NCI-H446 treated with DMSO at 0.1 percent for 48 hours (cell line): ENCODE measurements at regions not wholly inside any gene's neighbourhood (a gene's known extent, or its start where the extent isn't known, plus 50 kb on each side); places are given as distances from the start of the nearest gene placed in this dataset.
A peak's percentile ranks its signal among the peaks of the same experiment; 100 is the strongest.
"Not testable (repeated sequence)": the region's sequence is repeated elsewhere in the genome, so short reads cannot be mapped to it uniquely, and the experiment has no call there.

ENCODE experiments used
- DNase-seq: peaks from one replicate; lab custom pipeline; 2025; lab: John Stamatoyannopoulos, UW

GRCh38 chr14:41289025-41289424, 317.7 kb upstream of the LRFN5 start:
- DNase-seq = no peak

DNA sequence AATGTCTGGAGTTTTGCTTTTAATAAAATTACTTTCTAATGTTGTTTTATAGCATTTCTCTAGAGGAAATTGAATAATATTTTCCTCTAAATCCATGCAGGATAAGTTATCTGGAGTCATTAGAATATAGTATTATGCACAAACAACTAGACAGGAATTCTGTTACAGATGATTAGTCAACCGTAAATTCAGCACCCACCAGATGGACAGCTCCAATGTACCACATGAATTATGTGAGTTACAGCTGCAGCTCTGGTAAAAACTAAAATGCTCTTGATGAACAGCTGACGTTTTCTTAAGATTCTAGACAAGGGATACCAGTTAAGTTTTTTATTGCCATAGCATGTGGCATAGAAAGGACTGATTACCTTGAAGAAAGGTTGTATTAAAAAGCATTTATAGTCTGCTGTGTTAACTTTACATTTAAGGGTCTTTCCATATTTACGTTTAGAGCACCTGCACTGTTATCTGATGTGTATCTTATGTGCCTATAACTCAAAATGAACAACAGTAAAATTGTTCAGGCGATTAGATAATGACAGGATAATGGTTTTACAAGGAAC, 321.4 kb upstream of the LRFN5 start:
- DNase-seq = peak; percentile 71

DNA sequence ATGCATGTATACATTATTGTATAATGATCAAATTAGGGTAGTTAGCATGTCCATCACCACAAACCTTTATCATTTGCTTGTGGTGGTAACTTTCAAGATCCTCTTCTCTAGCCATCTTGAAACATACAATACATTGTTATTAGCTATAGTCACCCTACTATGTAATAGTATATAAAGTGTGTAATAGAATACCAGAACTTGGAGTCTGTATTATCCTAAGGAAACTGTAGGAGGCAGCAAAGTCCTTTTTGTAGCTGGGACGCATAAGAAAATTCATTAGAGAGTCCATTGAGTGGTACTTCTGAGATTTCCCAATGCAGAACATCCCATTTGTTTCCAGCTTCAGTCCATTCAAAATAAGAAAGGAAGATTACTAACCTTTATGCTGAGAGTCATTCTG, 325.9 kb upstream of the LRFN5 start:
- peak; percentile 23 for DNase-seq

DNA sequence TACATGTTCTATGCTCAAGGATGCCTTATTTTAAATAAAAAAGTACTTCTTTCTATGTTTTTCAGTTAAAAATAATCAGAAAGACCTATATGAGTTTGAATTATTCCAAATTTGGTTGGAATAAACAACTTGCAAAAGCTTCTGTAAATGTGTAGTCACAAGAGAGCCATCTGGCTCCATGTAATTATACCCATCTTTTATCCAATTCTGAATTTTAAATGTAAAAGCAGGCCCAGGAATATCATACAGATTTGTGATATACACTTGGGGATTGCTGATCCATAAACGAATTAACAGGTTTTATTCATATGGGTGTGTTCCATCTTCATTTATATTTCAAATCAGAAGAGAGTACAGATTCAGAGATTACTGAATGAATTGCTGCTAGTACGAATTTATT, 329.2 kb upstream of the LRFN5 start:
- no peak for DNase-seq

DNA sequence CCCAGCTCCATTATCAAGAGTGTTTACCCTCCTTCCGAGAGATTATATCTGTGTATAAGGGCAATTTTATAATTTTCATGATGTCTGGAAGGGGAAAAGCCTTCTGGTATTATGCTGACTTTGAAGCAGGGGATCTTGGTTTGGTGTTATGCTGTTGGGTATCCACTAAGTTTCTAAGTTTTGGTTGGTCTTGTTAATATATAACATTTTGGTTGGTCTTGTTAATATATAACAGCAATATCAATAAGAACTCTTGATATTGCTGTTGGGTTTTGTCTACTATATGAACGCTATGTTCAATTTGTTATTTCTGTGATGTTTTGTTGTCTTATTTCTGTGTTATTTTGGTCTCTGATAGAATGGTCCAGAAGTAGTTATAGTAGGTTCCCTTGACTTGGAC, 349.2 kb upstream of the LRFN5 start:
- DNase-seq = no peak

GRCh38 chr14:41235466-41235865, 371.2 kb upstream of the LRFN5 start:
- DNase-seq = peak; percentile 94

DNA sequence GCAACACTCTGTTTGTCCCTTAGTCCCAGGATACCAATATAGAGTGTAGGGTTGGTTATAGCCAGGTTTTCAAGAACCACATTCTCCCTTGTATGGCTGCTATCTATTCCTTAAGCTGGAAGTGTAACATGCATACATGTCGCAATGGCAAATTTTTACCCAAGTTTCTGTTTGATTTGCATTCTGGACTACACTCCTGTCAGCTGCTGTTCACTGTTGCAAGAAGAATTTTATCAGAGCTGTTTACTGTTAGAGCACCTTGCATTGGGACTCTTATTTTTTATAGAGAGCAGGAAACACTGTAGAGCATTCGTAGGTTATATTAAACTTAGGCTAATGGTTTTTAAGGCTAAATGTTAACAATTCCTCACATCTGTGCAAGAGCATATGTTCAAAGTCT, 376.0 kb upstream of the LRFN5 start:
- no peak for DNase-seq

GRCh38 chr14:41229824-41230223, 376.9 kb upstream of the LRFN5 start:
- no peak for DNase-seq

DNA sequence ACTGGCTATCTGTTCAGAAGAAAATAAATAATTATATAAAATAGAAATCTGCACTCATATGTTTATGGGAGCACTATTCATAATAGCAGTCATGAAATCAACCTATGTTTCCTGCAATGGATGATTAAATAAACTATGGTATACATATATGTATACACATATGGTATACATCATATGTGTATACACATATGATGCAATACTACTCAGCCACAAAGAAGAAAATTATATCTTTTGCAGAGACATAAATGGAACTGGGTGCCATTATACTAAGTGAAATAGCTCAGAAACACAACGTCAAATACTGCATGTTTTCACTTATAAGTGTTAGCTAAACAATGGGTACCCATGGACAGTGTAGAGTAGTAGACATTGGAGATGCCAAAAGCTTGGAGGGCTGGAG, 381.2 kb upstream of the LRFN5 start:
- DNase-seq = no peak

GRCh38 chr14:41222581-41222980, 384.1 kb upstream of the LRFN5 start:
- DNase-seq = no peak

DNA sequence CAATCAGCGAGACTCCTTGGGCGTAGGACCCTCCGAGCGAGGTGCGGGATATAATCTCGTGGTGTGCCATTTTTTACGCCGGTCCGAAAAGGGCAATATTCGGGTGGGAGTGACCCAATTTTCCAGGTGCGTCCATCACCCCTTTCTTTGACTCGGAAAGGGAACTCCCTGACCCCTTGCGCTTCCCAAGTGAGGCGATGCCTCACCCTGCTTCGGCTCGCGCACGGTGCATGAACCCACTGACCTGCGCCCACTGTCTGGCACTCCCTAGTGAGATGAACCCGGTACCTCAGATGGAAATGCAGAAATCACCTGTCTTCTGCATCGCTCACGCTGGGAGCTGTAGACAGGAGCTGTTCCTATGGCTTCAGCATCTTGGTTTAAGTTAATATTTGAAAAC, 391.7 kb upstream of the LRFN5 start:
- not testable (repeated sequence) for DNase-seq

GRCh38 chr14:41201696-41202095, 405.0 kb upstream of the LRFN5 start:
- DNase-seq = no peak

DNA sequence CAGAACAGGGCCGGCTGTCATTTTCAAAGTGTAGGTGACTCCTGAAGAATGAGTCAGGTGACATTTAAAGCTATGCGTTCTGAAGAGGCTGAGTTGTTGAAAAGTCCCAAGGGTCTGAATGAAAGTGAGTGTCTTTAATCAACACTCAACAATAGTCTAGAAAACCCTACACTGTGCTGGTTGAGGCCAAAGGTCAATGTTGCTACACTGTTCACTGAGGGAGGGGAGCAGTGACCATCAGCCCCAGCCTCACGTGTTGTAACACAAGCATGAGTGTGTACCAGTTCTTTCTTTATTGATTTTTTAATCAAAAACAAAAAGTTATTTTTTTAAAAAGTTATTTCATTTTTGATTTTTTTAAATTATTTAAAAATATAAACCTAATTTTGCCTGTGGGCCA, 418.8 kb upstream of the LRFN5 start:
- no peak for DNase-seq

GRCh38 chr14:41171045-41171444, 435.6 kb upstream of the LRFN5 start:
- no peak for DNase-seq

DNA sequence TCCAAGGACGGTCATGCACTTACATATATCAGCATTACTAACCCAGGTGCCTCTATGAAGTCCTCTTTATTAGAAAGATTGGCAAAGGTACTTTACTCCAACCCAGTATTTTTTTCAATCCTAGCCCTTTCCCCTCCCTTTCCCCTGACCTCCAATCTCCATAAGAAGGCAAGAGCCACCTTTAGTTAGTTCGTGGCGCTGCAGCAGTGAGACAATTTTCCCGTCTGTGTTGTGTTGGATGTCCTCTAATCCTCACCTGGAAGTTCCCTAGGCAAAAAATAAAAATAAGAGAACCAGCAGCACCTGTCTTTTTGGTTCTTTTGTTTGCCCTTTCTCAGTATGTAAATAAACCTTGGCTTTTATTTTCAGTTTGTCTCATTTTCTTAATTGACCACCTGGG, 439.6 kb upstream of the LRFN5 start:
- no peak for DNase-seq

DNA sequence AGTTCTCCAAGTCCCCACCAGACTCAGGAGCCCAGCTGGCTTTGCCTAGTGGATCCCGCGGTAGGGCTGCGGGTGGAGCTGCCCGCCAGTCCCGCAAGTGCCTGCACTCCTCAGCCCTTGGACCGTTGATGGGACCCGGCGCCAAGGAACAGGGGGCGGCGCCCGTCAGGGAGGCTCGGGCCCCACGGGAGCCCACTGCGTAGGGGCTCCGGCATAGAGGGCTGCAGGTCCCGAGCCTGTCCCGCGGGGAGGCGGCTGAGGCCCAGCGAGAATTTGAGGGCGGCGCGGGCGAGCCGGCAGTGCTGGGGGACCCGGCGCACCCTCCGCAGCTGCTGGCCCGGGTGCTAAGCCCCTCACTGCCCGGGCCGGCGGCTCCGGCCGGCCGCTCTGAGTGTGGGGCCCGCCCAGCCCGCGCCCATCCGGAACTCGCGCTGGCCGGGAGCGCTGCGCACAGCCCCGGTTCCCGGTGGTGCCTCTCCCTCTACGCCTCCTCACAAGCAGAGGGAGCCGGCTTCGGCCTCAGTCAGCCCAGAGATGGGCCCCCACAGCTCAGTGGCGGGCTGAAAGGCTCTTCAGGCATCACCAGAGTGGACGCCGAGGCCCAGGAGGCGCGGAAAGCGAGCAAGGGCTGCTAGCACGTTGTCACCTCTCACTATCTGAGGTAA, 452.4 kb upstream of the LRFN5 start:
- DNase-seq = no peak

- DNase-seq = no peak
Measured at GRCh38 chr14:41146391-41146790, 460.3 kb upstream of the LRFN5 start.

DNA sequence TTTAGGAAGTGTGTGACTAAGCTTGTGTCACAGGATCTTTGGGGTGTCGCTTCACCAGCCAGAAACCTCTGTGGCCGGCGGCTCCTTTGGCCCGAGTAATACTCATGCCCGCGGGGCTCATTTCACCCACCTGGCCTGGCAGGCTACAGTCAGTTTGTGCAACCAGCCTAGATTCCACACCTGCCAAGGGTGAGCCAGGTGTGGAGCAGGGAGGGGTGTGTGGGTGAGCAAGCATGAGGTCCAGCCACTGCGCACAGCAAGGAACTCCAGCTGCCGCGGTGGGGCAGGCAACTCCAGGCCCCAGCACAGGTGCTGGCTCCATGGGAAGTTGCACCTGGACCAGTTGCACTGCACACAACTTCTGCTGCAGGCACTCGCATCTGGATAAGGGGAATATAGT, 462.3 kb upstream of the LRFN5 start:
- no peak for DNase-seq

GRCh38 chr14:41137741-41138140, 468.9 kb upstream of the LRFN5 start:
- DNase-seq = no peak

DNA sequence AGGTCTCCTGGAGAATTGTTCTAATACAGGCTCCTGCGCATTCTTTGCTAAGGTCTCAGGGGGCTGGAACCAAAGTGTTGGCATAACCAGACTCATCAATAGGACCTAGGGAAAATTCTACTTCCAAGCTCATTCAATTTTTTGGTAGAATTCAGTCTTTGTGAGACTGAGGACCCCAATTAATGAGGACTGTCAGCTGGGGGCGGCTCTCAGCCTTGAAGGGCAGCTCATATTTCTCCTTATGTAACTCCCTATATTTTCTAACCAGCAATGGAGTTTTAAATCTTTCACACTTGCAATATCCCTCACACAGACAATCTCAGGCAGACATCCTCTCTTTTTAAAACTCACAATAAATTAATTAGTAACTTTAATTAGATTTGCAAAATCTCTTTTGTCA, 476.4 kb upstream of the LRFN5 start:
- no peak for DNase-seq

- no peak for DNase-seq
Measured at GRCh38 chr14:41120402-41120801, 486.3 kb upstream of the LRFN5 start.

GRCh38 chr14:41096131-41096530, 510.5 kb upstream of the LRFN5 start:
- DNase-seq = no peak

GRCh38 chr14:41087056-41087455, 519.6 kb upstream of the LRFN5 start:
- DNase-seq = no peak

- no peak for DNase-seq
Measured at GRCh38 chr14:41073544-41073943, 533.1 kb upstream of the LRFN5 start.
